HEK293 (cell line): ENCODE measurements at regions not wholly inside any gene's neighbourhood (a gene's known extent, or its start where the extent isn't known, plus 50 kb on each side); places are given as distances from the start of the nearest gene placed in this dataset.

Experiments used
- CTCF ChIA-PET: fragments of 350-600 bp; formaldehyde crosslinking; extraction: SDS; loops from one replicate; lab custom pipeline; 2021; ENCODE audit warnings: antibody characterized with exemption; lab: Yijun Ruan, JAX
- POLR2A ChIA-PET: fragments of 300-600 bp; formaldehyde crosslinking; extraction: SDS; loops from one replicate; lab custom pipeline; 2020; ENCODE audit warnings: antibody characterized with exemption, inconsistent platforms; lab: Yijun Ruan, JAX
- H3K27ac ChIP-seq: fragments of 200-500 bp; sonication (Bioruptor generic); 2 replicates; pipeline ENCODE4 v1.5.1; 2014; ENCODE audit warnings: low read depth, low read length, control low read depth, inconsistent platforms; ENCODE audit errors: extremely low read depth
- H3K36me3 ChIP-seq, 2 experiments: fragments of 200-500 bp in 1 of 2; sonication (Bioruptor generic) in 1 of 2; 1 replicate in 1 of 2; 2 replicates in 1 of 2; pipeline ENCODE4 v1.5.1; 2014 to 2017; ENCODE audit warnings: inconsistent platforms in 2 of 2, low read length in 2 of 2; ENCODE audit not compliant: control insufficient read depth in 2 of 2, insufficient read depth in 1 of 2
- H3K4me1 ChIP-seq: fragments of 200-500 bp; sonication (Bioruptor generic); 2 replicates; pipeline ENCODE4 v1.5.1; 2014; ENCODE audit warnings: mild to moderate bottlenecking, low read length, inconsistent platforms; ENCODE audit not compliant: control insufficient read depth, insufficient read depth
- H3K4me3 ChIP-seq: 2 replicates; pipeline ENCODE4 v1.5.1; 2011; ENCODE audit warnings: low read depth, mild to moderate bottlenecking, control low read depth, low read length, moderate library complexity
- H3K9me3 ChIP-seq: fragments of 200-500 bp; sonication (Bioruptor generic); 2 replicates; pipeline ENCODE4 v1.5.1; 2014; ENCODE audit warnings: low read depth, low read length, inconsistent platforms; ENCODE audit not compliant: control insufficient read depth, insufficient read depth
- GLIS2 ChIP-seq: fragments of 450-650 bp; formaldehyde crosslinking; IDR thresholded peaks from 2 replicates; pipeline ENCODE4 v1.5.1; 2016; ENCODE audit warnings: missing biosample characterization, missing genetic modification characterization
- KLF10 ChIP-seq: fragments of 450-650 bp; IDR thresholded peaks from 2 replicates; pipeline ENCODE4 v1.5.1; 2018; ENCODE audit warnings: missing biosample characterization, mild to moderate bottlenecking, missing genetic modification characterization
- KLF9 ChIP-seq: fragments of 450-650 bp; formaldehyde crosslinking; IDR thresholded peaks from 2 replicates; pipeline ENCODE4 v1.5.1; 2016; ENCODE audit warnings: missing biosample characterization, missing genetic modification characterization, low read depth
- OVOL3 ChIP-seq: fragments of 450-650 bp; formaldehyde crosslinking; IDR thresholded peaks from 2 replicates; pipeline ENCODE4 v1.5.1; 2016; ENCODE audit warnings: missing biosample characterization, missing genetic modification characterization
- REPIN1 ChIP-seq: fragments of 450-650 bp; formaldehyde crosslinking; IDR thresholded peaks from 2 replicates; pipeline ENCODE4 v1.5.1; 2017; ENCODE audit warnings: missing biosample characterization, missing genetic modification characterization, low read depth
- TRIM28 ChIP-seq: IDR thresholded peaks from 2 replicates; pipeline ENCODE4 v1.6.1; 2011; ENCODE audit warnings: low read length, control low read depth, borderline replicate concordance
- ZFP3 ChIP-seq: fragments of 450-650 bp; formaldehyde crosslinking; IDR thresholded peaks from 2 replicates; pipeline ENCODE4 v1.5.1; 2016; ENCODE audit warnings: low read depth, missing biosample characterization, missing genetic modification characterization
- ZNF169 ChIP-seq: fragments of 450-650 bp; formaldehyde crosslinking; IDR thresholded peaks from 2 replicates; pipeline ENCODE4 v1.5.1; 2016; ENCODE audit warnings: missing biosample characterization, missing genetic modification characterization
- ZNF335 ChIP-seq: fragments of 450-650 bp; formaldehyde crosslinking; conservative IDR thresholded peaks from 2 replicates; pipeline ENCODE4 v1.5.1; 2016; ENCODE audit warnings: missing biosample characterization, missing genetic modification characterization
- ZNF747 ChIP-seq: fragments of 450-650 bp; formaldehyde crosslinking; IDR thresholded peaks from 2 replicates; pipeline ENCODE4 v1.5.1; 2016; ENCODE audit warnings: missing biosample characterization, missing genetic modification characterization
- ZNF768 ChIP-seq: fragments of 450-650 bp; formaldehyde crosslinking; IDR thresholded peaks from 2 replicates; pipeline ENCODE4 v1.5.1; 2018; ENCODE audit warnings: missing biosample characterization, mild to moderate bottlenecking, missing genetic modification characterization
- TF ChIP-seq, protein P1 (sequence below): fragments of 450-650 bp; formaldehyde crosslinking; IDR thresholded peaks from 2 replicates; pipeline ENCODE4 v1.5.1; 2017; ENCODE audit warnings: missing biosample characterization, missing genetic modification characterization
- TF ChIP-seq, protein P2 (sequence below): fragments of 450-650 bp; formaldehyde crosslinking; IDR thresholded peaks from 2 replicates; pipeline ENCODE4 v1.5.0; 2017; ENCODE audit warnings: missing biosample characterization, missing genetic modification characterization, borderline replicate concordance
- TF ChIP-seq, protein P3 (sequence below): fragments of 450-650 bp; formaldehyde crosslinking; IDR thresholded peaks from 2 replicates; pipeline ENCODE4 v1.5.1; 2016; ENCODE audit warnings: missing biosample characterization, missing genetic modification characterization
- TF ChIP-seq, protein P4 (sequence below): fragments of 450-650 bp; formaldehyde crosslinking; IDR thresholded peaks from 2 replicates; pipeline ENCODE4 v1.5.1; 2016; ENCODE audit warnings: missing biosample characterization, missing genetic modification characterization

DNA sequence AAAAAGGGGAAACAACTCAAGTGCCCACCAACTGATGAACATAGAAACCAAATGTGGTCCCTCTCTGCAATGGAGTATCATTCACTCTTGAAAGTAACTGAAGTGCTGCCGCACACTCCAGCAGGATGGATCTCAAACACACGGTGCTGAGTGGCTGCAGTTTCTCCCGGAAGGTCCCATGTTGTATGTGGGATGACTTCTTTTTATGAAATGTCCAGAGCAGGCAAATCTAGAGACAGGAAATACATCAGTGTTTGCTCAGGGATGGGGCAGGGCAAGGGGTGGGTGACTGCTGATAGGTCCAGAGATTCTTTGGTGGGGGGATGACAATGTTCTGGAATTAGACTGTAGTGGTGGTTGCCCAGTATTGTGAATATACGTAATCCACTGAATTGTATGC lies 89.9 kb upstream of the ADAMTS2 start (continued):
- TF ChIP-seq, protein P1, sequence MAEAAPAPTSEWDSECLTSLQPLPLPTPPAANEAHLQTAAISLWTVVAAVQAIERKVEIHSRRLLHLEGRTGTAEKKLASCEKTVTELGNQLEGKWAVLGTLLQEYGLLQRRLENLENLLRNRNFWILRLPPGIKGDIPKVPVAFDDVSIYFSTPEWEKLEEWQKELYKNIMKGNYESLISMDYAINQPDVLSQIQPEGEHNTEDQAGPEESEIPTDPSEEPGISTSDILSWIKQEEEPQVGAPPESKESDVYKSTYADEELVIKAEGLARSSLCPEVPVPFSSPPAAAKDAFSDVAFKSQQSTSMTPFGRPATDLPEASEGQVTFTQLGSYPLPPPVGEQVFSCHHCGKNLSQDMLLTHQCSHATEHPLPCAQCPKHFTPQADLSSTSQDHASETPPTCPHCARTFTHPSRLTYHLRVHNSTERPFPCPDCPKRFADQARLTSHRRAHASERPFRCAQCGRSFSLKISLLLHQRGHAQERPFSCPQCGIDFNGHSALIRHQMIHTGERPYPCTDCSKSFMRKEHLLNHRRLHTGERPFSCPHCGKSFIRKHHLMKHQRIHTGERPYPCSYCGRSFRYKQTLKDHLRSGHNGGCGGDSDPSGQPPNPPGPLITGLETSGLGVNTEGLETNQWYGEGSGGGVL (tag by site-specific recombination): no peak

DNA sequence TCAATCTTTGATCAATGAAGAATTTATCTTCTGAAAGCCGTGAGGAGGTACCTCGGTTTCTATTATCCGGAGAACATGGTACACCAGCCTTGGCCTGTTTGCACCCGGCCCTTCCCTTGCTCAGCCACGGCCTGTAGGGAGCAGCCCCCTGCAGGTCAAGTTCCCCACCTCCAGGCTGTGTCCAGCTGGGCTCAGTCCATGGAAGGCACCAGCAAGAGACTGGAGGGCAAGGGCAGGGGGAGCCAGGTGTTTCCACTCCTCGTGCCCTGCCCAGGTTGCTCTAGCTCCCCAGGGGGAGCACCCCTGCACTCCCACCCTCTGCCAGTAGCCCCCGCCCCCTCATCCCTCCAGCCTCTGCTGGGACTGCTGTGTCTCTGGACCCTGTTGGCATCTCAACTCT lies 87.3 kb upstream of the ADAMTS2 start:
- ChIA-PET POLR2A (no interaction called here), CTCF (interaction anchor here (0.7 kb wide), 1 partner anchor 37 kb away, joined by 3 read pairs; no protein-coding TSS in a partner anchor)
- H3K4me3 ChIP-seq: no peak overlapping the region
- H3K4me1 ChIP-seq: no peaks in the 10 kb centered on the region
- TF ChIP-seq KLF10 (no peak), ZNF768 (tag by site-specific recombination) (no peak)
- TF ChIP-seq, protein P2, sequence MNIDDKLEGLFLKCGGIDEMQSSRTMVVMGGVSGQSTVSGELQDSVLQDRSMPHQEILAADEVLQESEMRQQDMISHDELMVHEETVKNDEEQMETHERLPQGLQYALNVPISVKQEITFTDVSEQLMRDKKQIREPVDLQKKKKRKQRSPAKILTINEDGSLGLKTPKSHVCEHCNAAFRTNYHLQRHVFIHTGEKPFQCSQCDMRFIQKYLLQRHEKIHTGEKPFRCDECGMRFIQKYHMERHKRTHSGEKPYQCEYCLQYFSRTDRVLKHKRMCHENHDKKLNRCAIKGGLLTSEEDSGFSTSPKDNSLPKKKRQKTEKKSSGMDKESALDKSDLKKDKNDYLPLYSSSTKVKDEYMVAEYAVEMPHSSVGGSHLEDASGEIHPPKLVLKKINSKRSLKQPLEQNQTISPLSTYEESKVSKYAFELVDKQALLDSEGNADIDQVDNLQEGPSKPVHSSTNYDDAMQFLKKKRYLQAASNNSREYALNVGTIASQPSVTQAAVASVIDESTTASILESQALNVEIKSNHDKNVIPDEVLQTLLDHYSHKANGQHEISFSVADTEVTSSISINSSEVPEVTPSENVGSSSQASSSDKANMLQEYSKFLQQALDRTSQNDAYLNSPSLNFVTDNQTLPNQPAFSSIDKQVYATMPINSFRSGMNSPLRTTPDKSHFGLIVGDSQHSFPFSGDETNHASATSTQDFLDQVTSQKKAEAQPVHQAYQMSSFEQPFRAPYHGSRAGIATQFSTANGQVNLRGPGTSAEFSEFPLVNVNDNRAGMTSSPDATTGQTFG (tag by site-specific recombination): no peak
- H3K9me3 ChIP-seq: no peaks in the 10 kb centered on the region
- H3K36me3 ChIP-seq: no peaks in the 10 kb centered on the region
- H3K27ac ChIP-seq: no peak overlapping the region

DNA sequence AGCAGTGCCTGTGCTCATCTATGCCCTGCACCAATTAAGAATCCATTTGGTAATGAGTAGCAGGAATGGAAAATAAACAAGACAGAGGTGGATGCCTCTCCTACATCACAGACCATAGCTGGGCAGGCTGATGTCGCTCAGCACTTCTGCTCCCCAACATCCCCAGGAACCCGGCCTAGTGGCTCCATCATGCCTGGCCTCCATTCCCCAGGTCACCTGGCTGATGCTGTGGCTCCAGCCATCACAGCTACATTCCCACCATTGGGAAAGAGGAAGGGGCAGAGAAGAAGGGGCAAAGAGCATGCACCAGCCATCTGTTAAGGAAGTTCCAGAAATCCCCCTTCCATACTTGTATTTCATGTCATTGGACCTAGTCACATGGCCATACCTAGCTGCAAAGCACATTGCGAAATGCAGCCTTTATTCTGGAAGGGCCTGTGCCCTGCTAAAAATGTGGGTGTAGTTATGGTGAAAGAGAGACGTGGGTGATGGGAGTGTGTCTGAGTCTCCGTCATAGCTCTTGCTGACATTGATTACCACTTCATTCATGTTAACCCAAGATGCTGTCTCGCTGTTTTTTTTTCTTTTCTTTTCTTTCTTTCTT lies 86.1 kb upstream of the ADAMTS2 start:
- 0 out of 2 replicates have a peak, but pooled peaks have one; percentile 18 for TF ChIP-seq TRIM28
- no peak for TF ChIP-seq KLF9 (tag by site-specific recombination)
- Histone ChIP-seq H3K9me3 (no peaks in the 10 kb centered on the region), H3K4me3 (no peak overlapping the region), H3K27ac (no peak overlapping the region), H3K36me3 (no peaks in the 10 kb centered on the region), H3K4me1 (no peaks in the 10 kb centered on the region)
- POLR2A ChIA-PET: no interaction called here
- CTCF ChIA-PET: no interaction called here

DNA sequence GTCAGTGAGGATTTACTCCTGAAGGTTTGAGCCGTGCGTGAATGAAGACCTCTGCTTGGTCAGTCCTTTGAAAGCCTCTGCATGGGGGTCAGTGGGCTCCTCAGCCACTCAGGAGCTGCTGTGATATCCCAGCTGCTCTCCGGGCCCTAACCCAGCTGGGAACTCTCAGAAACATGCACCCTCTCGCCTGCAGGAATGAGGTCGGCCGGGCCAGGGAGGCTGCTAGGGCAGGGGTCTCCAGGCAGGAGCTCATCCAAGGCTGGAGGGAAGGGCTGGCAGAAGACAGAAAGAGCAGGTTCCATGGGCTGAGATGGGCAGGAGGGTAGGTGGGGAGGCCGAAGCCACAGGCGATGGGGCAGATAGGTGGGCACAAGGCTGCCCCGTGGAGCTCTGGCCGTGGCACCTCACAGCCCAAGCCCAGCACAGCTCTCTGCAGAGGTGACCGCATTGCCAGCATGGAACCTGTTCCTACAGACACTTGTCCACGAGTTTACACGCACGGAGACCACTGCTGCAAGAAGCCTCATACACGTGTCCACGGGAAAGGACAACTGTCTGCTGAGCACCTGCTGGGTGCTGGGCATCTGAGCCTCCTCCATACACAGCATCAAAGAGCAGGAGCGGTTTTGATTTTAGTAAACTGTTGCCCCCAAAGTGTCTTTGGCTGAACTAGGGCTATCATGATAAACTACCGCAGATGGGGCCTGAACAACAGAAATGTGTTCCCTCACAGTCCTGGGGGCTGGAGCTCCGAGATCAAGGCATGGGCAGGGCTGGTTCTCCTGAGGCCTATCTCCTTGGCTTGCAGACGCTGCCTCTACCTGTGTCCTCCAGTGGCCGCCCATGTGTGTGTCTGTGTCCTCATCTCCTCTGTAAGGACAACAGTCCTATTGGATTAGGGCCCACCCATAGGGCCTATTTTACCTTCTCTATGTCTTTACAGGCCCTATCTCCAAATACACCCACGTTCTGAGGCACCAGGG lies 85.2 kb upstream of the ADAMTS2 start:
- Histone ChIP-seq H3K36me3 (no peaks in the 10 kb centered on the region), H3K9me3 (no peaks in the 10 kb centered on the region), H3K27ac (no peak overlapping the region)
- CTCF ChIA-PET: no interaction called here
- no peak for TF ChIP-seq GLIS2 (tag by site-specific recombination)
- TF ChIP-seq REPIN1 (tag by site-specific recombination): no peak
- TF ChIP-seq, all 188 proteins: peak for 0
- POLR2A ChIA-PET: no interaction called here
- H3K4me3 ChIP-seq: no peak overlapping the region
- no peaks in the 10 kb centered on the region for H3K4me1 ChIP-seq

DNA sequence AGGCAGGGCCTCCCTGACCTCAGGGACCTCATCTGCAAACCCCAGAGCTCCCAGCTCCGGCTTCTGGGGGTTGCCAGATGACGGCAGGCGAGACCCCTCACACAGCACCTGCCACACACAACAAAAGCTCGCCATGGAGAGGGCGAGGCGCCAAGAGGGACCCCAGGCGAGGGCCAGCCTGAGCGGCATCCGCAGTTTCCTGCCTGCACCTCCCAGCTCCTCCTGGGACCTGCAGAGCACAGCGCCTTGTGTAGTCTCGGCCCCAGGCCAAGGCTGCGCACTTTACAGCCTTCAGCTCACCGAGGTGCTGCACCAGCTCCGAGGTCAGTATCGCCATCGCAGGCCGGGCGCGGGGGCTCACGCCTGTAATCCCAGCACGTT lies 82.4 kb upstream of the ADAMTS2 start:
- TF ChIP-seq, protein P3, sequence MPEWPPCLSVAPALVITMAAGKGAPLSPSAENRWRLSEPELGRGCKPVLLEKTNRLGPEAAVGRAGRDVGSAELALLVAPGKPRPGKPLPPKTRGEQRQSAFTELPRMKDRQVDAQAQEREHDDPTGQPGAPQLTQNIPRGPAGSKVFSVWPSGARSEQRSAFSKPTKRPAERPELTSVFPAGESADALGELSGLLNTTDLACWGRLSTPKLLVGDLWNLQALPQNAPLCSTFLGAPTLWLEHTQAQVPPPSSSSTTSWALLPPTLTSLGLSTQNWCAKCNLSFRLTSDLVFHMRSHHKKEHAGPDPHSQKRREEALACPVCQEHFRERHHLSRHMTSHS (tag by site-specific recombination): no peak
- no peak for TF ChIP-seq OVOL3 (tag by site-specific recombination)
- no peak for TF ChIP-seq ZNF335 (tag by site-specific recombination)
- no peak for TF ChIP-seq REPIN1 (tag by site-specific recombination)
- TF ChIP-seq ZNF747 (tag by site-specific recombination): no peak
- no peak for TF ChIP-seq ZNF169 (tag by site-specific recombination)
- TF ChIP-seq, protein P4, sequence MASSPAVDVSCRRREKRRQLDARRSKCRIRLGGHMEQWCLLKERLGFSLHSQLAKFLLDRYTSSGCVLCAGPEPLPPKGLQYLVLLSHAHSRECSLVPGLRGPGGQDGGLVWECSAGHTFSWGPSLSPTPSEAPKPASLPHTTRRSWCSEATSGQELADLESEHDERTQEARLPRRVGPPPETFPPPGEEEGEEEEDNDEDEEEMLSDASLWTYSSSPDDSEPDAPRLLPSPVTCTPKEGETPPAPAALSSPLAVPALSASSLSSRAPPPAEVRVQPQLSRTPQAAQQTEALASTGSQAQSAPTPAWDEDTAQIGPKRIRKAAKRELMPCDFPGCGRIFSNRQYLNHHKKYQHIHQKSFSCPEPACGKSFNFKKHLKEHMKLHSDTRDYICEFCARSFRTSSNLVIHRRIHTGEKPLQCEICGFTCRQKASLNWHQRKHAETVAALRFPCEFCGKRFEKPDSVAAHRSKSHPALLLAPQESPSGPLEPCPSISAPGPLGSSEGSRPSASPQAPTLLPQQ (tag by site-specific recombination): no peak
- TF ChIP-seq ZFP3 (tag by site-specific recombination): no peak
- TF ChIP-seq, all 188 proteins: peak for 0
- H3K4me1 ChIP-seq: no peaks in the 10 kb centered on the region
- POLR2A ChIA-PET: no interaction called here
- no peak overlapping the region for H3K4me3 ChIP-seq
- no peaks in the 10 kb centered on the region for H3K36me3 ChIP-seq
- no peaks in the 10 kb centered on the region for H3K9me3 ChIP-seq
- no peak overlapping the region for H3K27ac ChIP-seq
- CTCF ChIA-PET: interaction anchor here (0.7 kb wide), 1 partner anchor 1147 kb away, joined by 3 read pairs; no protein-coding TSS in a partner anchor
